ENCODE measurements at regions not wholly inside any gene's neighbourhood (a gene's known extent, or its start where the extent isn't known, plus 50 kb on each side); places are given as distances from the start of the nearest gene placed in this dataset.

DNA sequence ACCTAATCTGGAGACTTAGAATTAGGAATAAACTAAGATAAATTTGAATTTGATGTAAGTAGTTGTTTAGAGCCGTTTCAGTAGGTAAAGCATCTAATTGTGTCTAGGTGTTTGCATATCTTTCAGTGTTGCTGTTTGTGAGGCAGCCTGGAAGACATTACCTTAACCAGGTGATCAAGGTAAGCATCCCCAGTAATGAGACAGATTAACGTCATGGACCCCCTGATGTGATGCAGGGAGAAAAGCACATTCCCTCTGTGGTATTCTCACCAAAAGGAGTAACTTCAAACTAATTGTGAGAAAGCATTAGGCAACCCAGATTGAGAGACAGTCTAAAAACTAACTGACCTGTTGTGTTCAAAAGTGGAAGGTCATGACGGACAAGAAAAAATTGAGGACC is 251.6 kb downstream of the NUAK1 start:
- TF ChIP-seq EZH2phosphoT487 (IDR thresholded peaks at IDR 0.05; ENCODE audit: borderline replicate concordance) (no peak), EZH2 (IDR thresholded peaks at IDR 0.05) (no peak), MAX (IDR thresholded peaks at IDR 0.05) (no peak), ATF3 (IDR thresholded peaks at IDR 0.05) (no peak), RAD21 (IDR thresholded peaks at IDR 0.05; ENCODE audit: low read depth) (no peak), TCF7L2 (IDR thresholded peaks at IDR 0.05; ENCODE audit: borderline replicate concordance, extremely low read depth, insufficient read depth, insufficient read length) (no peak), POLR2A (IDR thresholded peaks at IDR 0.05; ENCODE audit: borderline replicate concordance, extremely low read depth, insufficient read depth, insufficient read length) (no peak)
- TF ChIP-seq, protein P1, sequence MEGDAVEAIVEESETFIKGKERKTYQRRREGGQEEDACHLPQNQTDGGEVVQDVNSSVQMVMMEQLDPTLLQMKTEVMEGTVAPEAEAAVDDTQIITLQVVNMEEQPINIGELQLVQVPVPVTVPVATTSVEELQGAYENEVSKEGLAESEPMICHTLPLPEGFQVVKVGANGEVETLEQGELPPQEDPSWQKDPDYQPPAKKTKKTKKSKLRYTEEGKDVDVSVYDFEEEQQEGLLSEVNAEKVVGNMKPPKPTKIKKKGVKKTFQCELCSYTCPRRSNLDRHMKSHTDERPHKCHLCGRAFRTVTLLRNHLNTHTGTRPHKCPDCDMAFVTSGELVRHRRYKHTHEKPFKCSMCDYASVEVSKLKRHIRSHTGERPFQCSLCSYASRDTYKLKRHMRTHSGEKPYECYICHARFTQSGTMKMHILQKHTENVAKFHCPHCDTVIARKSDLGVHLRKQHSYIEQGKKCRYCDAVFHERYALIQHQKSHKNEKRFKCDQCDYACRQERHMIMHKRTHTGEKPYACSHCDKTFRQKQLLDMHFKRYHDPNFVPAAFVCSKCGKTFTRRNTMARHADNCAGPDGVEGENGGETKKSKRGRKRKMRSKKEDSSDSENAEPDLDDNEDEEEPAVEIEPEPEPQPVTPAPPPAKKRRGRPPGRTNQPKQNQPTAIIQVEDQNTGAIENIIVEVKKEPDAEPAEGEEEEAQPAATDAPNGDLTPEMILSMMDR (IDR thresholded peaks at IDR 0.05 in 2 of 3, conservative IDR thresholded peaks at IDR 0.05 in 1 of 3; ENCODE audit: borderline replicate concordance in 1 of 3, insufficient read depth in 1 of 3, low read depth in 2 of 3, low read length in 2 of 3): no peak
